Loucy (cell line): ENCODE measurements at regions not wholly inside any gene's neighbourhood (a gene's known extent, or its start where the extent isn't known, plus 50 kb on each side); places are given as distances from the start of the nearest gene placed in this dataset.

ENCODE experiments used
- H2AFZ ChIP-seq: fragments of 200-600 bp; sonication (generic); 2 replicates; pipeline ENCODE4 v1.6.0; 2016; ENCODE audit warnings: antibody characterized with exemption, mild to moderate bottlenecking, low read length, moderate library complexity
- H3F3A ChIP-seq: fragments of 200-600 bp; 2 replicates; pipeline ENCODE4 v1.6.0; 2016; ENCODE audit warnings: antibody characterized with exemption, low read depth, mild to moderate bottlenecking
- H3K27me3 ChIP-seq: fragments of 200-600 bp; sonication (generic); 2 replicates; pipeline ENCODE4 v1.6.1; 2014; ENCODE audit warnings: low read length, mild to moderate bottlenecking; ENCODE audit not compliant: insufficient read depth, poor library complexity, severe bottlenecking
- H3K36me3 ChIP-seq: fragments of 200-600 bp; sonication (generic); 2 replicates; pipeline ENCODE4 v1.6.1; 2016; ENCODE audit warnings: low read length; ENCODE audit not compliant: insufficient read depth
- H3K4me1 ChIP-seq: fragments of 200-600 bp; sonication (generic); 2 replicates; pipeline ENCODE4 v1.5.1; 2014; ENCODE audit warnings: low read length, mild to moderate bottlenecking; ENCODE audit not compliant: insufficient read depth, poor library complexity, severe bottlenecking
- H3K4me2 ChIP-seq: fragments of 200-600 bp; sonication (generic); 2 replicates; pipeline ENCODE4 v1.6.0; 2014; ENCODE audit warnings: antibody characterized with exemption, low read length, low read depth, mild to moderate bottlenecking; ENCODE audit not compliant: poor library complexity, severe bottlenecking
- H3K4me3 ChIP-seq: fragments of 200-600 bp; sonication (generic); 2 replicates; pipeline ENCODE4 v1.5.1; 2014; ENCODE audit warnings: low read length, mild to moderate bottlenecking, mixed read lengths; ENCODE audit not compliant: poor library complexity, severe bottlenecking
- H3K79me2 ChIP-seq: fragments of 200-600 bp; sonication (generic); 2 replicates; pipeline ENCODE4 v1.6.1; 2014; ENCODE audit warnings: low read length; ENCODE audit not compliant: insufficient read depth
- H3K9ac ChIP-seq: fragments of 200-600 bp; sonication (generic); 2 replicates; pipeline ENCODE4 v1.6.0; 2014; ENCODE audit warnings: mild to moderate bottlenecking, low read depth, low read length, moderate library complexity; ENCODE audit not compliant: poor library complexity, severe bottlenecking
- H3K9me2 ChIP-seq: fragments of 200-600 bp; sonication (generic); replicated peaks from 2 replicates; pipeline ENCODE4 v1.6.1; 2016; ENCODE audit warnings: low read depth, low read length, mixed read lengths
- H3K9me3 ChIP-seq: fragments of 200-600 bp; sonication (generic); 2 replicates; pipeline ENCODE4 v1.6.1; 2014; ENCODE audit warnings: mild to moderate bottlenecking, antibody characterized with exemption, low read length, low read depth; ENCODE audit not compliant: insufficient read depth
- H4K20me1 ChIP-seq: fragments of 200-600 bp; sonication (generic); 2 replicates; pipeline ENCODE4 v1.6.0; 2014; ENCODE audit warnings: antibody characterized with exemption, low read length, mild to moderate bottlenecking; ENCODE audit not compliant: insufficient read depth, poor library complexity, severe bottlenecking
- EZH2phosphoT487 ChIP-seq: fragments of 200-600 bp; IDR thresholded peaks from 2 replicates; pipeline ENCODE4 v1.6.1; 2018; ENCODE audit warnings: antibody characterized with exemption, mild to moderate bottlenecking, moderate library complexity, borderline replicate concordance
- TF ChIP-seq, protein P1 (sequence below): fragments of 200-600 bp; sonication (generic); conservative IDR thresholded peaks from 2 replicates; pipeline ENCODE4 v1.5.1; 2014; ENCODE audit warnings: mild to moderate bottlenecking, antibody characterized with exemption, low read length

GRCh38 chr4:124118061-124118460, 594.5 kb downstream of the ANKRD50 start:
- Histone ChIP-seq H3K9me3 (no peaks in the 10 kb centered on the region), H3K36me3 (no peaks in the 10 kb centered on the region), H3K4me3 (no peak overlapping the region), H3K4me2 (no peak overlapping the region), H4K20me1 (no peaks in the 10 kb centered on the region), H3K4me1 (no peaks in the 10 kb centered on the region), H3K9me2 (no peaks in the 10 kb centered on the region), H2AFZ (no peak overlapping the region), H3K27me3 (no peaks in the 10 kb centered on the region), H3F3A (no peaks in the 10 kb centered on the region), H3K79me2 (no peaks in the 10 kb centered on the region), H3K9ac (no peak overlapping the region)
- no peak for TF ChIP-seq EZH2phosphoT487
- TF ChIP-seq, protein P1, sequence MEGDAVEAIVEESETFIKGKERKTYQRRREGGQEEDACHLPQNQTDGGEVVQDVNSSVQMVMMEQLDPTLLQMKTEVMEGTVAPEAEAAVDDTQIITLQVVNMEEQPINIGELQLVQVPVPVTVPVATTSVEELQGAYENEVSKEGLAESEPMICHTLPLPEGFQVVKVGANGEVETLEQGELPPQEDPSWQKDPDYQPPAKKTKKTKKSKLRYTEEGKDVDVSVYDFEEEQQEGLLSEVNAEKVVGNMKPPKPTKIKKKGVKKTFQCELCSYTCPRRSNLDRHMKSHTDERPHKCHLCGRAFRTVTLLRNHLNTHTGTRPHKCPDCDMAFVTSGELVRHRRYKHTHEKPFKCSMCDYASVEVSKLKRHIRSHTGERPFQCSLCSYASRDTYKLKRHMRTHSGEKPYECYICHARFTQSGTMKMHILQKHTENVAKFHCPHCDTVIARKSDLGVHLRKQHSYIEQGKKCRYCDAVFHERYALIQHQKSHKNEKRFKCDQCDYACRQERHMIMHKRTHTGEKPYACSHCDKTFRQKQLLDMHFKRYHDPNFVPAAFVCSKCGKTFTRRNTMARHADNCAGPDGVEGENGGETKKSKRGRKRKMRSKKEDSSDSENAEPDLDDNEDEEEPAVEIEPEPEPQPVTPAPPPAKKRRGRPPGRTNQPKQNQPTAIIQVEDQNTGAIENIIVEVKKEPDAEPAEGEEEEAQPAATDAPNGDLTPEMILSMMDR: no peak

GRCh38 chr4:124121461-124121971, 591.0 kb downstream of the ANKRD50 start:
- Histone ChIP-seq H3K79me2 (no peaks in the 10 kb centered on the region), H3K4me2 (no peak overlapping the region), H3K4me1 (no peaks in the 10 kb centered on the region), H3F3A (no peaks in the 10 kb centered on the region), H3K9ac (no peak overlapping the region), H3K36me3 (no peaks in the 10 kb centered on the region), H2AFZ (no peak overlapping the region), H3K9me2 (no peaks in the 10 kb centered on the region), H3K4me3 (no peak overlapping the region), H4K20me1 (no peaks in the 10 kb centered on the region), H3K27me3 (no peaks in the 10 kb centered on the region), H3K9me3 (no peaks in the 10 kb centered on the region)
- TF ChIP-seq EZH2phosphoT487: no peak
- TF ChIP-seq, protein P1: no peak

- H2AFZ ChIP-seq: no peak overlapping the region
- no peaks in the 10 kb centered on the region for H3K27me3 ChIP-seq
- H3K4me2 ChIP-seq: no peak overlapping the region
- H4K20me1 ChIP-seq: no peaks in the 10 kb centered on the region
- no peak overlapping the region for H3K9ac ChIP-seq
- no peaks in the 10 kb centered on the region for H3F3A ChIP-seq
- H3K4me3 ChIP-seq: no peak overlapping the region
- H3K36me3 ChIP-seq: no peaks in the 10 kb centered on the region
- H3K9me2 ChIP-seq: no peaks in the 10 kb centered on the region
- TF ChIP-seq, protein P1: no peak
- TF ChIP-seq EZH2phosphoT487: no peak
- H3K4me1 ChIP-seq: no peaks in the 10 kb centered on the region
- no peaks in the 10 kb centered on the region for H3K9me3 ChIP-seq
- H3K79me2 ChIP-seq: no peaks in the 10 kb centered on the region
Measured at GRCh38 chr4:124123181-124123580, 589.4 kb downstream of the ANKRD50 start.
